ENCODE measurements at regions not wholly inside any gene's neighbourhood (a gene's known extent, or its start where the extent isn't known, plus 50 kb on each side); places are given as distances from the start of the nearest gene placed in this dataset.

- no peak for DNase-seq
- H3K27ac ChIP-seq = no peak overlapping the region
- intact Hi-C loops (cut with DNase I; ENCODE audit: low total_unique reads) = no loop called here
- H3K4me1 ChIP-seq = no peaks in the 10 kb centered on the region
- H3K4me3 ChIP-seq = no peak overlapping the region
- no peaks in the 10 kb centered on the region for H3K27me3 ChIP-seq (replicated peaks in 1 of 7)
- H3K36me3 ChIP-seq = no peaks in the 10 kb centered on the region
- no peaks in the 10 kb centered on the region for H3K9me3 ChIP-seq
- WGBS, 5 donors = 67 to 82% (median 76%) methylated on average over 3 of the region's 3 CpGs
- TF ChIP-seq POLR2AphosphoS5 (IDR thresholded peaks at IDR 0.05) (no peak), CTCF (IDR thresholded peaks at IDR 0.05 in 8 of 11, conservative IDR thresholded peaks at IDR 0.05 in 3 of 11) (no peak), POLR2A (IDR thresholded peaks at IDR 0.05) (no peak)
Measured at GRCh38 chr5:144003636-144004035, 166.8 kb downstream of the YIPF5 start.

- H3K4me3 ChIP-seq = no peak overlapping the region
- WGBS, 5 donors = 0 to 48% (median 27%) methylated on average over 1 of the region's 1 CpG
- no peak for TF ChIP-seq POLR2AphosphoS5 (IDR thresholded peaks at IDR 0.05)
- TF ChIP-seq POLR2A (IDR thresholded peaks at IDR 0.05) = no peak
- no peak for TF ChIP-seq CTCF (IDR thresholded peaks at IDR 0.05 in 8 of 11, conservative IDR thresholded peaks at IDR 0.05 in 3 of 11)
Measured at GRCh38 chr5:144004146-144004545, 166.3 kb downstream of the YIPF5 start.

GRCh38 chr5:144004751-144005150 lies 165.7 kb downstream of the YIPF5 start:
- Histone ChIP-seq H3K9me3 (peaks cover 0 to 1% (median 0%) of the 10 kb centered on the region in 8 donors), H3K27ac (no peak overlapping the region), H3K4me1 (no peaks in the 10 kb centered on the region), H3K36me3 (no peaks in the 10 kb centered on the region), H3K4me3 (no peak overlapping the region), H3K27me3 (replicated peaks in 1 of 7) (no peaks in the 10 kb centered on the region)
- no peak for DNase-seq
- intact Hi-C loops (cut with DNase I; ENCODE audit: low total_unique reads) = no loop called here
- WGBS, 5 donors = 92 to 98% (median 97%) methylated on average over 1 of the region's 1 CpG
- TF ChIP-seq POLR2A (IDR thresholded peaks at IDR 0.05) (no peak), CTCF (IDR thresholded peaks at IDR 0.05 in 8 of 11, conservative IDR thresholded peaks at IDR 0.05 in 3 of 11) (no peak), POLR2AphosphoS5 (IDR thresholded peaks at IDR 0.05) (no peak)

More at GRCh38 chr5:144004146-144004545, 166.3 kb downstream of the YIPF5 start:
- H3K4me1 ChIP-seq = no peaks in the 10 kb centered on the region
- H3K27me3 ChIP-seq (replicated peaks in 1 of 7) = no peaks in the 10 kb centered on the region
- intact Hi-C loops (cut with DNase I; ENCODE audit: low total_unique reads) = no loop called here
- H3K27ac ChIP-seq = no peak overlapping the region
- no peaks in the 10 kb centered on the region for H3K36me3 ChIP-seq
- H3K9me3 ChIP-seq = no peaks in the 10 kb centered on the region
- no peak for DNase-seq

GRCh38 chr5:144009116-144009515 lies 161.3 kb downstream of the YIPF5 start:
- no peaks in the 10 kb centered on the region for H3K36me3 ChIP-seq
- H3K27ac ChIP-seq = no peak overlapping the region
- peaks cover 0 to 21% (median 6%) of the 10 kb centered on the region in 8 donors for H3K9me3 ChIP-seq
- intact Hi-C loops (cut with DNase I; ENCODE audit: low total_unique reads) = no loop called here
- no peaks in the 10 kb centered on the region for H3K27me3 ChIP-seq (replicated peaks in 1 of 7)
- no peaks in the 10 kb centered on the region for H3K4me1 ChIP-seq
- H3K4me3 ChIP-seq = no peak overlapping the region
- DNase-seq = no peak
- TF ChIP-seq POLR2A (IDR thresholded peaks at IDR 0.05) = no peak
- no peak for TF ChIP-seq POLR2AphosphoS5 (IDR thresholded peaks at IDR 0.05)
- no peak for TF ChIP-seq CTCF (IDR thresholded peaks at IDR 0.05 in 8 of 11, conservative IDR thresholded peaks at IDR 0.05 in 3 of 11)
